OCI-LY3 (cell line): ENCODE measurements at regions not wholly inside any gene's neighbourhood (a gene's known extent, or its start where the extent isn't known, plus 50 kb on each side); places are given as distances from the start of the nearest gene placed in this dataset.
"Not testable (repeated sequence)": the region's sequence is repeated elsewhere in the genome, so short reads cannot be mapped to it uniquely, and the experiment has no call there.

ENCODE experiments used
- H2AFZ ChIP-seq: fragments of 200-600, 300-600 bp; shearing (Covaris generic); 2 replicates; pipeline ENCODE4 v1.6.0; 2014; ENCODE audit warnings: antibody characterized with exemption, low read depth, low read length
- H3K27ac ChIP-seq: fragments of 200-600, 300-600 bp; sonication (generic); 2 replicates; pipeline ENCODE4 v1.5.1; 2014; ENCODE audit warnings: mild to moderate bottlenecking, low read length, moderate library complexity, mixed read lengths
- H3K27me3 ChIP-seq: fragments of 200-600, 300-600 bp; sonication (generic); 2 replicates; pipeline ENCODE4 v1.6.1; 2014; ENCODE audit warnings: low read depth, low read length, mixed read lengths
- H3K36me3 ChIP-seq: fragments of 200-600, 300-600 bp; sonication (generic); replicated peaks from 2 replicates; pipeline ENCODE3; 2014; ENCODE audit warnings: low read depth, low read length, mixed read lengths
- H3K4me1 ChIP-seq: fragments of 300-600, 200-600 bp; sonication (generic); 2 replicates; pipeline ENCODE4 v1.6.1; 2014; ENCODE audit warnings: low read length, mixed read lengths
- H3K4me2 ChIP-seq: fragments of 200-600, 300-600 bp; sonication (generic); 2 replicates; pipeline ENCODE4 v1.6.1; 2014; ENCODE audit warnings: low read length, mixed read lengths
- H3K4me3 ChIP-seq: fragments of 300-600, 200-600 bp; sonication (generic); 2 replicates; pipeline ENCODE4 v1.5.1; 2014; ENCODE audit warnings: antibody characterized with exemption, mild to moderate bottlenecking, low read length, moderate library complexity
- H3K79me2 ChIP-seq: fragments of 300-600, 200-600 bp; shearing (Covaris generic); 2 replicates; pipeline ENCODE4 v1.6.1; 2014; ENCODE audit warnings: mild to moderate bottlenecking, low read length, mixed read lengths
- H3K9ac ChIP-seq: fragments of 300-600, 200-600 bp; shearing (Covaris generic); 2 replicates; pipeline ENCODE4 v1.6.0; 2014; ENCODE audit warnings: mild to moderate bottlenecking, low read length, moderate library complexity
- H3K9me3 ChIP-seq: fragments of 200-600, 300-600 bp; shearing (Covaris generic); 2 replicates; pipeline ENCODE4 v1.6.1; 2014; ENCODE audit warnings: low read length, mixed read lengths; ENCODE audit not compliant: insufficient read depth
- H4K20me1 ChIP-seq: fragments of 200-600, 300-600 bp; sonication (generic); 2 replicates; pipeline ENCODE4 v1.6.1; 2016; ENCODE audit warnings: low read length, mixed read lengths; ENCODE audit not compliant: insufficient read depth
- CTCF ChIP-seq: fragments of 200-600, 300-600 bp; sonication (generic); IDR thresholded peaks from 2 replicates; pipeline ENCODE4 v1.5.1; 2014; ENCODE audit warnings: antibody characterized with exemption, low read length, low read depth
- EZH2phosphoT487 ChIP-seq: fragments of 200-600 bp; shearing (Covaris generic); IDR thresholded peaks from 2 replicates; pipeline ENCODE4 v1.6.1; 2018; ENCODE audit warnings: antibody characterized with exemption, mixed run types, low read depth

DNA sequence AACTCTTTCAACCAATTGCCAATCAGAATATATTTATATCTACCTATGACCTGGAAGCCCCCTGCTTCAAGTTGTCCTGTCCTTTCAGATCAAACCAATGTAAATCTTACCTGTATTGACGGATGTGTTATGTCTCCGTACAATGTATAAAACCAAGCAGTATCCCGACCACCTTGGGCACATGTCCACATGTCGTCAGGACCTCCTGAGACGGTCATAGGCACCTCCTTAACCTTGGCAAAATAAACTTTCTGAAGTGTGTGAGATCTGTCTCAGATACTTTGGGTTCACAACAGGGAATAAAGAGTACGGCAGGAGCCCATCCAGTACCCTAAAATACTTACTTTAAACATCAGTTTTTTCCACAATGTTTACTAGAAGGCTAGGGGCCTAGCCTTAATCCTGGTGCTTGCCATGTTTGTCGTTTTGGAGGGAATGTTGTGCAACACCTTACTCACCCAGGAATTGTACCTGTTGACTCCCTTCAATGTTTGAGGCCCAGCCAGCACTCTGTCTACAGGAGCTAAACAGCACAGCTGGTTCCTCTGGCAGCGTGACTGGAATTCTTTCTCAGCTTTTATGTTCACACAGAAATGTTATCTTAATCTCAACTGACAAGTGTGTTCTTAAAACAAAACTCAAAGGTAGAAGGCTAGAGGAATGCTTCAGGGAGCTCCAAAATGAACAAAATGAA lies 90.8 kb upstream of the USP25 start:
- Histone ChIP-seq H3K27me3 (no peaks in the 10 kb centered on the region), H2AFZ (no peak overlapping the region), H3K36me3 (no peaks in the 10 kb centered on the region), H3K27ac (no peak overlapping the region), H3K9ac (no peak overlapping the region), H3K9me3 (no peaks in the 10 kb centered on the region), H3K4me2 (no peak overlapping the region), H3K79me2 (no peaks in the 10 kb centered on the region), H4K20me1 (no peaks in the 10 kb centered on the region), H3K4me1 (no peaks in the 10 kb centered on the region), H3K4me3 (no peak overlapping the region)
- TF ChIP-seq EZH2phosphoT487, result no peak
- no peak for TF ChIP-seq CTCF

DNA sequence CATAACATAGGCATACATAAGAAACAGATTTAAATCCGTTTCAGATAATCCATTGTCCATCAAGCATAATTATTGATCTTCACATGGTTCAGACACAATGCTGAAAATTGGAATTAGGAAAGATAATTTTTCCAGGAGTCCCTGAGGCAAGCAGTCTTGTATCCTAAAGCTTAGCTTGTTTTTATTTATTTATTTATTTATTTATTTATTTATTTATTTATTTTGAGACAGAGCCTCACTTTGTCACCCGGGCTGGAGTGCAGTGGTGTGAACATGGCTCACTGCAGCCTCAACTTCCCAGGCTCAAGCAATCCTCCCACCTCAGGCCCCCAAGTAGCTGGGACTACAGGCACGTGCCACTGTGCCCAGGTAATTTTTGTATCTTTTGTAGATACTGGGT lies 89.7 kb upstream of the USP25 start:
- not testable (repeated sequence) for H2AFZ ChIP-seq, H4K20me1 ChIP-seq, H3K9ac ChIP-seq, H3K4me1 ChIP-seq, H3K36me3 ChIP-seq, H3K79me2 ChIP-seq, H3K4me3 ChIP-seq, H3K27me3 ChIP-seq, H3K4me2 ChIP-seq, H3K27ac ChIP-seq, H3K9me3 ChIP-seq

GRCh38 chr21:15644489-15644888 lies 85.3 kb upstream of the USP25 start:
- Histone ChIP-seq H3K79me2 (no peaks in the 10 kb centered on the region), H3K4me3 (no peak overlapping the region), H2AFZ (no peak overlapping the region), H3K36me3 (no peaks in the 10 kb centered on the region), H3K4me1 (no peaks in the 10 kb centered on the region), H3K9ac (no peak overlapping the region), H3K27ac (no peak overlapping the region), H3K27me3 (no peaks in the 10 kb centered on the region), H4K20me1 (no peaks in the 10 kb centered on the region), H3K4me2 (no peak overlapping the region), H3K9me3 (no peaks in the 10 kb centered on the region)
- TF ChIP-seq CTCF (no peak), EZH2phosphoT487 (no peak)

DNA sequence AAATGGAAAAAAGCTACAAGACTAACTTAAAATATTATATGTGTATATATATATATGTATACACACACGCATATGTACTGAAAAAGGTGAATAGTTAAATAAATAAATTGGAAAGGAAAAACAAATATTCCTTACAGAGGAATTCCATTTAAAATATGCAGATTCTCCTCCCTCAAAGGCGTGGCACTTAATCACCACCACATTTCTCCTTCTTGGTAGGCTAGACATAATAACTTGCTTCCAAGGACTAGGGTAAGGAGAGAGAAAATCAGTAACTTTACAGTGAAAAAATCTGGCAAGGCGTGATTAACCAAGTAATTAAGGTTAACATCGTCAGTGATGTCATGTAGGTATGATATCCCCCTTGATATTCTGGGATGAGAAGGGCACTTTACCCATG lies 84.0 kb upstream of the USP25 start:
- H4K20me1 ChIP-seq, result no peaks in the 10 kb centered on the region
- TF ChIP-seq CTCF (no peak), EZH2phosphoT487 (no peak)

More for the DNA sequence above, 84.0 kb upstream of the USP25 start:
- Histone ChIP-seq H3K4me1 (no peaks in the 10 kb centered on the region), H2AFZ (no peak overlapping the region), H3K27me3 (no peaks in the 10 kb centered on the region), H3K4me2 (no peak overlapping the region), H3K79me2 (no peaks in the 10 kb centered on the region), H3K9ac (no peak overlapping the region), H3K27ac (no peak overlapping the region), H3K9me3 (no peaks in the 10 kb centered on the region), H3K4me3 (no peak overlapping the region), H3K36me3 (no peaks in the 10 kb centered on the region)
